Progenitor cell of endocrine pancreas (in vitro differentiated cells): ENCODE measurements at regions not wholly inside any gene's neighbourhood (a gene's known extent, or its start where the extent isn't known, plus 50 kb on each side); places are given as distances from the start of the nearest gene placed in this dataset.
"Not testable (repeated sequence)": the region's sequence is repeated elsewhere in the genome, so short reads cannot be mapped to it uniquely, and the experiment has no call there.

Experiments
- DNase-seq: peaks from one replicate; pipeline ENCODE4 v3.0.0; 2021; ENCODE audit warnings: low spot score; ENCODE audit not compliant: unreplicated experiment
- H3K27ac Mint-ChIP-seq: 2 replicates; pipeline ENCODE4 v1.8.0; 2021; ENCODE audit warnings: mild to moderate bottlenecking, moderate library complexity, mixed read lengths
- H3K27me3 Mint-ChIP-seq: 2 replicates; pipeline ENCODE4 v1.8.0; 2021; ENCODE audit warnings: mixed read lengths
- H3K36me3 Mint-ChIP-seq: 2 replicates; pipeline ENCODE4 v1.8.0; 2022; ENCODE audit warnings: mixed read lengths; ENCODE audit not compliant: insufficient read depth
- H3K4me1 Mint-ChIP-seq: 2 replicates; pipeline ENCODE4 v1.8.0; 2021; ENCODE audit warnings: low read depth, mixed read lengths
- H3K4me3 Mint-ChIP-seq: 2 replicates; pipeline ENCODE4 v1.8.0; 2021; ENCODE audit warnings: low read depth, mild to moderate bottlenecking, moderate library complexity, mixed read lengths
- H3K9me3 Mint-ChIP-seq: 2 replicates; pipeline ENCODE4 v1.8.0; 2021; ENCODE audit warnings: low read depth, mixed read lengths
- CTCF ChIP-seq: fragments of 200-600 bp; sonication (generic); IDR thresholded peaks from one replicate; pipeline ENCODE4 v1.5.0; 2021; ENCODE audit warnings: antibody characterized with exemption, mild to moderate bottlenecking; ENCODE audit not compliant: unreplicated experiment

DNA sequence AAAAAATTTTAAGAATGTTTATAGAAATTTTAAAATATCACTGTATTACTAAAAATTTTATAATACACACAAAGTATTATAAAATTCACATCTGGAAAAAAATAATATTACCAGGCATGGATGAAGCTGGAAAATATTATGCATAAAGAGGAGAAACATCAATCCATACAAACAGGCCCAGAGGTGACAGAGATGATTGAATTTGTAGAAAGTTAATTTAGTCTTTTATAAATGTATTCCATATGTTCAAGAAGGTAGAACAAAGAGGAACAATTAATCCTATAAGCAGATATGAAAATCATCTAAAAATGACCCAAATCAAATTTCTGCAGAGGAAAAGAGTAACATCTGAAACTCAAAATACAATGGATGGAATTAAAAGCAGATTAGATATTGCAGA, 605.2 kb upstream of the CELF4 start:
- peaks cover 3% of the 10 kb centered on the region for H3K9me3 Mint-ChIP-seq
- no peaks in the 10 kb centered on the region for H3K27me3 Mint-ChIP-seq
- TF ChIP-seq CTCF: no peak
- H3K36me3 Mint-ChIP-seq: no peaks in the 10 kb centered on the region
- H3K4me1 Mint-ChIP-seq: peaks cover 11% of the 10 kb centered on the region
- no peak for DNase-seq
- no peak overlapping the region for H3K4me3 Mint-ChIP-seq
- H3K27ac Mint-ChIP-seq: no peak overlapping the region

DNA sequence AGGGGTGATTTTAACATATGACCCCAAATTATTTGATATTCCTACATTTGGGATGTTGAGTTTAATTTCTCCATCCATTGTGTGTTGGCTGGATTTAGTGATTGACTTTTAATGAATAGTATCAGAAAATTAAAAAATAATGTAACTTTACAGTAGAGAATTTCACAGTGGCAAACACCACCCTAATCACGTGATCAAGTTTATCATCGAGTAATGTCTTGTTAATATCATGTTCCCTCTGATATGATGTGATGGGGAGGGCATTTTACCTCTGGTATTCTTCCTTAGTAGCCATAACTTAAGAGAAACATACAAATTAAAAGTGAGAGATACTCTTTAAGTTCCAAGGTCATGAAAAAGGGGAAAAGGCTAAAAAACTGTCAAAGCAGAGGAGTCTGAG, 602.0 kb upstream of the CELF4 start:
- H3K9me3 Mint-ChIP-seq: peaks cover 3% of the 10 kb centered on the region
- DNase-seq: no peak
- no peaks in the 10 kb centered on the region for H3K4me1 Mint-ChIP-seq
- no peak overlapping the region for H3K4me3 Mint-ChIP-seq
- no peaks in the 10 kb centered on the region for H3K36me3 Mint-ChIP-seq
- no peak for TF ChIP-seq CTCF
- no peaks in the 10 kb centered on the region for H3K27me3 Mint-ChIP-seq
- no peak overlapping the region for H3K27ac Mint-ChIP-seq

DNA sequence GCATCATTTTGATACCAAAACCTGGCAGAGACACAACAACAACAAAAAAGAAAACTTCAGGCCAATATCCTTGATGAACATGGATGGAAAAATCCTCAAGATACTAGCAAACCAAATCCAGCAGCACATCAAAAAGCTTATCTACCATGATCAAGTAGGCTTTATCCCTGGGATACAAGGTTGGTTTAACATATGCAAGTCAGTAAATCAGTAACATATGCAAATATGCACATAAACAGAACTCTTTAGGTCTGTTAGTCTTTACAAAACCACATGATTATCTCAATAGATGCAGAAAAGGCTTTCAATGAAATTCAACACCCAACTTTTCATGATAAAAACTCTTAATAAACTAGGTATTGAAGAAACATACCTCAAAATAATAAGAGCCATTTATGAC, 587.5 kb upstream of the CELF4 start:
- not testable (repeated sequence) for H3K9me3 Mint-ChIP-seq, H3K27me3 Mint-ChIP-seq, H3K4me1 Mint-ChIP-seq, DNase-seq, H3K36me3 Mint-ChIP-seq, H3K27ac Mint-ChIP-seq, H3K4me3 Mint-ChIP-seq

DNA sequence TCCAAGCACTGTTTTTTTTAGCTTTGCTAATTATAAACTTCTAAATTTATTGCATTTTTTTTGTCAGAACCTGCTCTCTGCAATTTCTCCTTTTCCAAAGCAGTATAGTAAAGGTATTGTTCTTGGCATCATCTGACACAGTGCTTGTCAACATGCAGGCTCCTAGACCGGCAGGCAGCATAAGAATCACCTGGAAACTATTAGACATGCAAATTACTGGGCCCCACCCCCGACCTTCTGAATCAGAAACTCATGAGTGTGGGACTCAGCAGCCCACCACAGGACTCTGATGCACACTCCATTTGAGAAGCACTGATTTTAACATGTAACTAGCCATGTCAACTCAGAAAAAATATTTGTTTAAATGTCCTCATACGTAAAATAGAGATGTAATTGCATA, 551.1 kb upstream of the CELF4 start:
- H3K27me3 Mint-ChIP-seq: peaks cover 2% of the 10 kb centered on the region
- no peaks in the 10 kb centered on the region for H3K36me3 Mint-ChIP-seq
- H3K4me1 Mint-ChIP-seq: peaks cover 1% of the 10 kb centered on the region
- no peaks in the 10 kb centered on the region for H3K9me3 Mint-ChIP-seq
- H3K27ac Mint-ChIP-seq: no peak overlapping the region
- DNase-seq: no peak
- H3K4me3 Mint-ChIP-seq: no peak overlapping the region
- TF ChIP-seq CTCF: no peak

- Mint-ChIP-seq H3K9me3 (peaks cover 7% of the 10 kb centered on the region), H3K4me1 (peaks cover 1% of the 10 kb centered on the region), H3K4me3 (no peak overlapping the region), H3K27me3 (peaks cover 2% of the 10 kb centered on the region), H3K36me3 (no peaks in the 10 kb centered on the region), H3K27ac (no peak overlapping the region)
- no peak for TF ChIP-seq CTCF
- no peak for DNase-seq
Measured at GRCh38 chr18:38115201-38115600, 549.6 kb upstream of the CELF4 start.

DNA sequence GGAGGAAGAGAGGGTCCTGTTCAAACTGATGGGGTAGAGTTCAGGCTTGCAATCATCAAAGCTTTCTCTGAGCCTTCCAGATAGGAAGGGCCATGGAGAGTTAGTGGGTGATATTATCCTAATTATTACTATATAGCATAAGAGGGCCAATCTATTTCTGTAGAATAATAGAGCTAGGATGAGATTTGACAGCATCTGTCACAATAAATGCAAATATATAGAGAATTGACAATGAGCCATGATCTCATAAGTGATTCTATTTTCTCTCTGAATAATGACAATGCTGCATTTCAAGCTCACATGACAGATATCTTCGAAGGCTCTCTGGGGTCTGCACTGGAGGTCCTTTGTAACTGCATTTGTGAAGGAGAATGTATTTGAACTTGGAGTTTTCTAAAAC, 521.9 kb upstream of the CELF4 start:
- no peak for DNase-seq
- Mint-ChIP-seq H3K9me3 (no peaks in the 10 kb centered on the region), H3K27ac (no peak overlapping the region), H3K36me3 (no peaks in the 10 kb centered on the region), H3K4me1 (peaks cover 10% of the 10 kb centered on the region), H3K27me3 (peaks cover 5% of the 10 kb centered on the region), H3K4me3 (no peak overlapping the region)
- TF ChIP-seq CTCF: no peak
